SK-N-SH (cell line): ENCODE measurements at regions not wholly inside any gene's neighbourhood (a gene's known extent, or its start where the extent isn't known, plus 50 kb on each side); places are given as distances from the start of the nearest gene placed in this dataset.

Experiments
- CTCF ChIA-PET: fragments of 300-600, 350-600 bp; formaldehyde crosslinking; extraction: SDS; loops from one replicate; lab custom pipeline; 2021; lab: Yijun Ruan, JAX
- POLR2A ChIA-PET: fragments of 350-600 bp; sonication (Branson Sonifier 250); formaldehyde crosslinking; extraction: SDS; loops from one replicate; lab custom pipeline; 2020; ENCODE audit warnings: antibody characterized with exemption, inconsistent platforms; lab: Yijun Ruan, JAX
- DNase-seq: peaks from one replicate; pipeline ENCODE4 v3.0.0; 2012
- H2AFZ ChIP-seq: fragments of 200-600 bp; sonication (generic); 2 replicates; pipeline ENCODE4 v1.8.1; 2016; ENCODE audit warnings: antibody characterized with exemption, mild to moderate bottlenecking, low read depth
- H3F3A ChIP-seq: fragments of 200-600 bp; sonication (generic); replicated peaks from 2 replicates; pipeline ENCODE3; 2016; ENCODE audit warnings: antibody characterized with exemption, mild to moderate bottlenecking; ENCODE audit not compliant: insufficient read depth
- H3K27ac ChIP-seq, 2 experiments: fragments of 200-500 bp in 1 of 2; fragments of 200-600 bp in 1 of 2; sonication (Bioruptor generic) in 1 of 2; sonication (generic), shearing (Covaris generic) in 1 of 2; 2 replicates each; pipeline versions ENCODE4 v1.5.1 to v1.6.1; 2014 to 2016; ENCODE audit warnings: low read depth in 2 of 2, inconsistent platforms in 1 of 2, low read length in 1 of 2, mild to moderate bottlenecking in 1 of 2, mixed read lengths in 1 of 2
- H3K27me3 ChIP-seq: fragments of 200-600 bp; sonication (generic), shearing (Covaris generic); 2 replicates; pipeline ENCODE4 v1.6.1; 2016; ENCODE audit warnings: mixed run types; ENCODE audit not compliant: insufficient read depth
- H3K36me3 ChIP-seq, 2 experiments: fragments of 200-500 bp in 1 of 2; fragments of 200-600 bp in 1 of 2; sonication (Bioruptor generic) in 1 of 2; sonication (generic) in 1 of 2; replicated peaks in 1 of 2; 2 replicates each; pipeline versions ENCODE3 to v1.5.1; 2014 to 2016; ENCODE audit warnings: low read length in 1 of 2, mild to moderate bottlenecking in 1 of 2; ENCODE audit not compliant: insufficient read depth in 2 of 2, control insufficient read depth in 1 of 2
- H3K4me1 ChIP-seq, 2 experiments: fragments of 200-500 bp in 1 of 2; fragments of 200-600 bp in 1 of 2; sonication (Bioruptor generic) in 1 of 2; sonication (generic), shearing (Covaris generic) in 1 of 2; 2 replicates each; pipeline versions ENCODE4 v1.5.1 to v1.6.1; 2014 to 2016; ENCODE audit warnings: low read depth in 1 of 2, low read length in 1 of 2, mixed run types in 1 of 2; ENCODE audit not compliant: insufficient read depth in 2 of 2, control insufficient read depth in 1 of 2
- H3K4me2 ChIP-seq: fragments of 200-600 bp; sonication (generic), shearing (Covaris generic); 2 replicates; pipeline ENCODE4 v1.6.1; 2017; ENCODE audit warnings: mixed run types
- H3K4me3 ChIP-seq, 2 experiments: fragments of 200-500 bp in 1 of 2; fragments of 200-600 bp in 1 of 2; sonication (Bioruptor generic) in 1 of 2; sonication (generic), shearing (Covaris generic) in 1 of 2; 2 replicates each; pipeline versions ENCODE4 v1.5.1 to v1.8.1; 2014 to 2016; ENCODE audit warnings: low read depth in 2 of 2, inconsistent platforms in 1 of 2, low read length in 1 of 2, mild to moderate bottlenecking in 1 of 2, mixed read lengths in 1 of 2, moderate library complexity in 1 of 2
- H3K79me2 ChIP-seq: fragments of 200-600 bp; sonication (generic); 2 replicates; pipeline ENCODE4 v1.8.1; 2017; ENCODE audit warnings: mild to moderate bottlenecking; ENCODE audit not compliant: insufficient read depth
- H3K9ac ChIP-seq: fragments of 200-600 bp; sonication (generic); 2 replicates; pipeline ENCODE4 v1.6.1; 2017; ENCODE audit warnings: mixed run types
- H3K9me2 ChIP-seq: fragments of 200-600 bp; sonication (generic); 2 replicates; pipeline ENCODE4 v1.6.1; 2017; ENCODE audit warnings: mixed run types
- H3K9me3 ChIP-seq: fragments of 200-600 bp; sonication (generic); 2 replicates; pipeline ENCODE4 v1.6.1; 2017; ENCODE audit warnings: mixed run types, mild to moderate bottlenecking, moderate library complexity
- H4K20me1 ChIP-seq: fragments of 200-600 bp; sonication (generic); 2 replicates; pipeline ENCODE4 v1.6.1; 2017; ENCODE audit warnings: mild to moderate bottlenecking, mixed run types; ENCODE audit not compliant: insufficient read depth
- CHD2 ChIP-seq: fragments of 150-350 bp; IDR thresholded peaks from 2 replicates; pipeline ENCODE4 v1.6.1; 2018; ENCODE audit warnings: low read length; ENCODE audit not compliant: partially characterized antibody
- CTCF ChIP-seq: fragments of 200-600 bp; sonication (generic); IDR thresholded peaks from 2 replicates; pipeline ENCODE4 v1.6.1; 2017; ENCODE audit warnings: antibody characterized with exemption, mild to moderate bottlenecking, moderate library complexity
- ELF1 ChIP-seq: IDR thresholded peaks from 2 replicates; pipeline ENCODE4 v1.4.0; 2012
- EZH2phosphoT487 ChIP-seq: fragments of 200-600 bp; sonication (generic); IDR thresholded peaks from 2 replicates; pipeline ENCODE4 v1.6.1; 2017; ENCODE audit warnings: low read depth, mixed run types, mild to moderate bottlenecking, antibody characterized with exemption, moderate library complexity, borderline replicate concordance
- FOSL2 ChIP-seq: IDR thresholded peaks from 2 replicates; pipeline ENCODE4 v1.4.0; 2012; ENCODE audit warnings: low read depth, mild to moderate bottlenecking, moderate library complexity, borderline replicate concordance
- FOXJ3 ChIP-seq: sonication (generic); formaldehyde crosslinking; IDR thresholded peaks from 2 replicates; pipeline ENCODE4 v1.5.1; 2020; ENCODE audit warnings: mild to moderate bottlenecking, missing genetic modification reagents
- FOXM1 ChIP-seq: IDR thresholded peaks from 2 replicates; pipeline ENCODE4 v1.4.0; 2012; ENCODE audit warnings: low read depth, mild to moderate bottlenecking
- GABPA ChIP-seq: IDR thresholded peaks from 2 replicates; pipeline ENCODE4 v1.4.0; 2012; ENCODE audit warnings: low read depth, mild to moderate bottlenecking
- GATA2 ChIP-seq: sonication (generic); formaldehyde crosslinking; IDR thresholded peaks from 2 replicates; pipeline ENCODE4 v1.5.0; 2020; ENCODE audit warnings: mild to moderate bottlenecking, missing genetic modification reagents
- IRF3 ChIP-seq: fragments of 150-350 bp; IDR thresholded peaks from 2 replicates; pipeline ENCODE4 v1.6.1; 2016; ENCODE audit warnings: mild to moderate bottlenecking, low read depth, low read length
- JUND ChIP-seq: IDR thresholded peaks from 2 replicates; pipeline ENCODE4 v1.4.0; 2012
- MAX ChIP-seq: IDR thresholded peaks from 2 replicates; pipeline ENCODE4 v1.4.0; 2012; ENCODE audit warnings: low read depth
- MEF2A ChIP-seq: IDR thresholded peaks from 2 replicates; pipeline ENCODE4 v1.4.0; 2012; ENCODE audit warnings: low read depth, borderline replicate concordance
- NFIC ChIP-seq: IDR thresholded peaks from 2 replicates; pipeline ENCODE4 v1.4.0; 2012; ENCODE audit warnings: borderline replicate concordance
- NRF1 ChIP-seq: IDR thresholded peaks from 2 replicates; pipeline ENCODE4 v1.6.1; 2012; ENCODE audit warnings: low read depth, mild to moderate bottlenecking, low read length
- REST ChIP-seq: IDR thresholded peaks from 2 replicates; pipeline ENCODE4 v1.6.1; 2012; ENCODE audit warnings: mild to moderate bottlenecking, low read depth, low read length, moderate library complexity
- SMC3 ChIP-seq: IDR thresholded peaks from 2 replicates; pipeline ENCODE4 v1.6.1; 2012; ENCODE audit warnings: low read depth, low read length, improper control_type of control experiment
- TAF1 ChIP-seq: IDR thresholded peaks from 2 replicates; pipeline ENCODE4 v1.6.1; 2012; ENCODE audit warnings: low read depth, mild to moderate bottlenecking, low read length, moderate library complexity, borderline replicate concordance
- TEAD4 ChIP-seq: IDR thresholded peaks from 2 replicates; pipeline ENCODE4 v1.4.0; 2012; ENCODE audit warnings: mild to moderate bottlenecking, borderline replicate concordance; ENCODE audit not compliant: insufficient read depth
- WGBS: methylation state at CpG from one replicate; pipeline ENCODE4 v1.1.6; 2017; ENCODE audit warnings: low lambda C conversion rate; 5-methylcytosine and 5-hydroxymethylcytosine counted together

DNA sequence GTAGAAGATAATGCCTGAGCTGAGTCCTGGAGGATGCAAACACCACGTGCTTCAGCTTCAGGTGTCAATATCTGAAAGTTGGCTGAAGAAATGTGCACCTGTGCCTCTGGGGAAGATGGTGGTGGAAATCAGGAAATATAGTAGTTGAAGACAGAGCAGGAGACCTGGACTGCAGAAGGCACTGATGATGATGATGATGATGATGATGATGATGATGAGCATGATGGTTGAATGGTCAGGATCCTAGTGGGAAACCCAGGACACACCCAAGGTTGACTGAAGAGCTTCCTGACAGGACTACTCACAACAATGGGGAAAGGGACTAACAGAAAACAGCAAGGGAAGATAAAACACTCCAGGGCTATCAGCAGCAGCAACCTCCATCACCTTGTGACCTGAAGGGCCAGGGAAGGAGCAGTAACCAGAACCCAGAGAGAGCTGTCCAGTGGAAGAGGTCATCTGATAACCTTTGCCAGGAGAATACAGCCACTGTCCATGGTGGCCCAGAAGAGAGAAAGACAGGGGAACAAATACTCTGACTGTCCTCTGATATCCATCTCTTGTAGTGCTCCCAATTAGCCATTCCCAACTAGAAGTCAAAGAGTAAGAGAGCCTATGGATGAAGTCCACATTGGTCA is 170.3 kb downstream of the TSHZ3 start:
- Histone ChIP-seq H3K4me2 (no peak overlapping the region), H3F3A (no peaks in the 10 kb centered on the region), H3K36me3 (no peaks in the 10 kb centered on the region), H3K27ac (no peak overlapping the region), H4K20me1 (no peaks in the 10 kb centered on the region), H3K9ac (no peak overlapping the region), H3K27me3 (no peaks in the 10 kb centered on the region), H3K79me2 (no peaks in the 10 kb centered on the region), H3K4me3 (no peak overlapping the region), H3K4me1 (peaks cover 0 to 8% of the 10 kb centered on the region in 2 experiments; a peak in 1 of 4 replicates), H3K9me3 (no peaks in the 10 kb centered on the region), H3K9me2 (no peaks in the 10 kb centered on the region), H2AFZ (no peak overlapping the region)
- WGBS, result 11% methylated on average over 1 of the region's 1 CpG
- no peak for DNase-seq
- ChIA-PET POLR2A (no interaction called here), CTCF (no interaction called here)
- TF ChIP-seq GATA2 (CRISPR knock-in tag) (no peak), FOXM1 (no peak), GABPA (no peak), MEF2A (no peak), NFIC (no peak), JUND (no peak), NRF1 (no peak), FOSL2 (no peak), FOXJ3 (CRISPR knock-in tag) (no peak), ELF1 (no peak), IRF3 (no peak), CTCF (no peak), TAF1 (no peak)

DNA sequence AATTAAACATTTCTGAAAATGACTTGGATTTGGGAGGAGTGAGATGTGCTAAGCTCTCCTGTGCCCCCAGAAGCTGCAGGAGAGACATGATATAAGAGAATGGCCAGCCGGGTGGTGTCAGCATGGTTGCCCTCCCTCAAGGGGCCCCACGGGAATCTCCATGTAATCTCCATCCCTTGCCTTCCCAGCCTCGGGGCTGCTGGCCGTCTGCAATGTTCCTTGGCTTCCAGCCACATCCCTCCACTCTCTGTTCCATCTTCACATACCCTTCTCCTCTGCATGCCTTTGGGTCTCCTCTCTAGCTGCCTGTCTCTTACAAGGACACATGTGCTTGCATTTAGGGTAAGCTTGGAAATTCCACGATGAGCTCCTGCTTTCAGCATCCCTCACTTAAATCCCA is 172.0 kb downstream of the TSHZ3 start:
- H3K9me2 ChIP-seq, result no peaks in the 10 kb centered on the region

More for the DNA sequence above, 172.0 kb downstream of the TSHZ3 start:
- H3K36me3 ChIP-seq, result no peaks in the 10 kb centered on the region
- DNase-seq, result no peak
- POLR2A ChIA-PET, result no interaction called here
- no peaks in the 10 kb centered on the region for H3F3A ChIP-seq
- CTCF ChIA-PET, result interaction anchor here (1.1 kb wide), 1 partner anchor 25 kb away, joined by 3 read pairs; no protein-coding TSS in a partner anchor
- H3K79me2 ChIP-seq, result no peaks in the 10 kb centered on the region
- H3K4me1 ChIP-seq, result peaks cover 0 to 8% of the 10 kb centered on the region in 2 experiments; a peak in 1 of 4 replicates
- no peak overlapping the region for H3K27ac ChIP-seq
- TF ChIP-seq EZH2phosphoT487 (no peak), GATA2 (CRISPR knock-in tag) (no peak), TEAD4 (no peak), NRF1 (no peak), CHD2 (no peak), SMC3 (no peak), ELF1 (no peak), REST (no peak), MAX (no peak)
- WGBS, result 8% methylated on average over 5 of the region's 5 CpGs
- H2AFZ ChIP-seq, result no peak overlapping the region
- no peak overlapping the region for H3K4me2 ChIP-seq
- no peaks in the 10 kb centered on the region for H4K20me1 ChIP-seq
- no peak overlapping the region for H3K9ac ChIP-seq
- no peaks in the 10 kb centered on the region for H3K27me3 ChIP-seq
- no peaks in the 10 kb centered on the region for H3K9me3 ChIP-seq
- H3K4me3 ChIP-seq, result no peak overlapping the region
